NCI-H2029 (cell line): ENCODE measurements at regions not wholly inside any gene's neighbourhood (a gene's known extent, or its start where the extent isn't known, plus 50 kb on each side); places are given as distances from the start of the nearest gene placed in this dataset.

ENCODE experiments used
- DNase-seq: peaks from one replicate; lab custom pipeline; 2025; lab: John Stamatoyannopoulos, UW

- DNase-seq, result no peak
Measured at GRCh38 chr11:35077709-35078469, 61.1 kb upstream of the CD44 start.

GRCh38 chr11:35078470-35078735 lies 60.6 kb upstream of the CD44 start:
- DNase-seq, result no peak

GRCh38 chr11:35079611-35080010 lies 59.4 kb upstream of the CD44 start:
- DNase-seq, result no peak

- DNase-seq, result peak; percentile 13
Measured at GRCh38 chr11:35082321-35083180, 56.4 kb upstream of the CD44 start.

- no peak for DNase-seq
Measured at GRCh38 chr11:35083181-35083430, 55.9 kb upstream of the CD44 start.

- no peak for DNase-seq
Measured at GRCh38 chr11:35083431-35084238, 55.3 kb upstream of the CD44 start.

GRCh38 chr11:35084817-35085440 lies 54.0 kb upstream of the CD44 start:
- DNase-seq, result no peak

GRCh38 chr11:35085531-35086165 lies 53.3 kb upstream of the CD44 start:
- no peak for DNase-seq

GRCh38 chr11:35087648-35088047 lies 51.3 kb upstream of the CD44 start:
- no peak for DNase-seq

- no peak for DNase-seq
Measured at GRCh38 chr11:35088226-35088625, 50.7 kb upstream of the CD44 start.

- DNase-seq, result no peak
Measured at GRCh38 chr11:35088676-35089075, 50.3 kb upstream of the CD44 start.
